ENCODE measurements at regions not wholly inside any gene's neighbourhood (a gene's known extent, or its start where the extent isn't known, plus 50 kb on each side); places are given as distances from the start of the nearest gene placed in this dataset.

- TF ChIP-seq MXD1 (CRISPR knock-in tag; IDR thresholded peaks at IDR 0.05), result no peak
- no peak for TF ChIP-seq ZNF687 (CRISPR knock-in tag; IDR thresholded peaks at IDR 0.05)
- no peak for TF ChIP-seq HOXA5 (CRISPR knock-in tag; IDR thresholded peaks at IDR 0.05)
- TF ChIP-seq HIVEP1 (CRISPR knock-in tag; IDR thresholded peaks at IDR 0.05), result no peak
- no peak for TF ChIP-seq ZFP82 (CRISPR knock-in tag; IDR thresholded peaks at IDR 0.05; ENCODE audit: borderline replicate concordance)
- TF ChIP-seq ZNF546 (CRISPR knock-in tag; conservative IDR thresholded peaks at IDR 0.05), result no peak
- TF ChIP-seq NFRKB (IDR thresholded peaks at IDR 0.05), result no peak
- TF ChIP-seq NKX3-1 (CRISPR knock-in tag; IDR thresholded peaks at IDR 0.05), result no peak
- no peak for TF ChIP-seq ZEB1 (IDR thresholded peaks at IDR 0.05; ENCODE audit: insufficient replicate concordance, low read depth)
- TF ChIP-seq TP53 (CRISPR knock-in tag; conservative IDR thresholded peaks at IDR 0.05), result no peak
- no peak for TF ChIP-seq ELF3 (CRISPR knock-in tag; IDR thresholded peaks at IDR 0.05)
- no peak for TF ChIP-seq POGK (CRISPR knock-in tag; conservative IDR thresholded peaks at IDR 0.05)
- no peak for TF ChIP-seq ZNF180 (CRISPR knock-in tag; IDR thresholded peaks at IDR 0.05; ENCODE audit: borderline replicate concordance, low read depth)
- no peak for TF ChIP-seq ZNF547 (CRISPR knock-in tag; IDR thresholded peaks at IDR 0.05)
- TF ChIP-seq GRHL1 (CRISPR knock-in tag; conservative IDR thresholded peaks at IDR 0.05), result no peak
- TF ChIP-seq HES4 (CRISPR knock-in tag; IDR thresholded peaks at IDR 0.05; ENCODE audit: borderline replicate concordance), result no peak
- TF ChIP-seq ZNF720 (CRISPR knock-in tag; IDR thresholded peaks at IDR 0.05), result no peak
- TF ChIP-seq ZNF343 (CRISPR knock-in tag; IDR thresholded peaks at IDR 0.05), result no peak
- FAIRE-seq (no peak), DNase-seq (ENCODE audit: low spot score) (no peak), ATAC-seq (no peak)
- WGBS (ENCODE audit: low lambda C conversion rate), result 20% methylated on average over 23 of the region's 23 CpGs
- Histone ChIP-seq H3K27ac (ENCODE audit: extremely low read length, insufficient read depth, low read length) (no peak overlapping the region), H2AFZ (ENCODE audit: low read length) (no peak overlapping the region), H3K36me3 (replicated peaks in 1 of 2; ENCODE audit: control insufficient read depth in 1 of 2, insufficient read depth in 2 of 2, low read length in 2 of 2) (no peaks in the 10 kb centered on the region), H3K79me2 (ENCODE audit: insufficient read depth, low read length) (no peaks in the 10 kb centered on the region), H3K9me3 (ENCODE audit: low read length) (no peaks in the 10 kb centered on the region), H3K4me3 (replicated peaks in 1 of 3; ENCODE audit: insufficient read depth in 1 of 3, low read depth in 2 of 3, low read length in 3 of 3) (no peak overlapping the region), H4K20me1 (ENCODE audit: insufficient read depth, low read length) (no peaks in the 10 kb centered on the region), H3K27me3 (ENCODE audit: control insufficient read depth in 1 of 2, insufficient read depth in 2 of 2, low read length in 2 of 2) (peaks cover 2 to 51% of the 10 kb centered on the region in 2 experiments; a peak in 3 of 5 replicates), H3K9ac (ENCODE audit: insufficient read depth, low read depth, low read length) (no peak overlapping the region), H3K4me2 (ENCODE audit: low read depth, low read length) (no peak overlapping the region), H3K4me1 (ENCODE audit: insufficient read depth, low read length) (no peaks in the 10 kb centered on the region)
- POLR2A ChIA-PET, result no interaction called here
- BruUV-seq (replicated peaks), result no TSS peak
- CTCF ChIA-PET (ENCODE audit: low intra/inter-chr PET ratio, low total read pairs), result no interaction called here
- in situ Hi-C loops (cut with HindIII; ENCODE audit: extremely low pct_ligation_motif_present, low pct_unique_long_range_greater_than_20kb) (no loop called here), intact Hi-C loops (cut with micrococcal nuclease; ENCODE audit: unreplicated experiment) (no loop called here)
Observed at GRCh38 chr22:49517667-49518185, 309.9 kb downstream of the BRD1 start.

Data from HepG2 (cell line).